ENCODE measurements at regions not wholly inside any gene's neighbourhood (a gene's known extent, or its start where the extent isn't known, plus 50 kb on each side); places are given as distances from the start of the nearest gene placed in this dataset.

DNA sequence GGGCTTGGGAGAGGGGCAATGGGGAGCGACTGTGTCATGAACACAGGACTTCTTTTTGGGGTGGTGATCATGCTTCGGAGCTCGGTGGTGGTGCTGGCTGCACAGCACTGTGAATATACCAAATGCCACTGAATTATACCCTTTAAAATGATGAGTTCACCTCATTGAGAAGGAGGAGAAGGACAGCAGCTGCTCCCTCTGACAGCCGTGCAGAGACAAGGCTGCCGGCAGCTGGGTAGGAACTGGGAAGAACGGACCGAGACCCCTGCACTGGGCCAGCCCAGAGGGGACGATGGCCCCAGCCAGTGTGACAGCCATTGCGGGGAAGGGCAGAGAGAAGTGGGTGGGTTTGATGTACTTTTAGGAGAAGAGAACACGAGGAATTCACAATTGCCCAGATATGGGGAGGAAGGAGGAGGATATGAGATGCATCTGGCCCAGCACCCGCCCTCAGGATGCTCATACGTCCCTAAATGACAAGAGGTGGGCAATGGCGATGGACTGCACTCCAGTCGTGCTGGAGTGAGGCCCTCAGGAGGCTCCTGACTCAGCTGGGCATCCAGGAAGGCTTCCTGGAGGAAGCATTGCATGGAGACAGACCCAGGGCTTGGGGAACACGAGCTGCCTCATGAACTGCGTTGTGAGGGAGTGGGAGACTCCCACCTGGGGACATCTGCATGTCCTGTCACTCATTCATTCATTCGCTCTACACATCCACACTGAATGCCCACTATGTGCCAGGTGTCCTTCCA, 64.3 kb upstream of the C14orf180 start:
- no peak for DNase-seq (ENCODE audit: low spot score)
- Histone ChIP-seq H3K4me1 (ENCODE audit: control insufficient read depth in 4 of 4, insufficient read depth in 4 of 4, low read length in 3 of 4) (no peaks in the 10 kb centered on the region), H3K9ac (ENCODE audit: low read depth in 1 of 2, low read length in 2 of 2) (no peak overlapping the region), H3K27ac (ENCODE audit: low read depth in 1 of 2, low read length in 2 of 2) (no peak overlapping the region), H3K36me3 (ENCODE audit: control insufficient read depth in 4 of 4, insufficient read depth in 3 of 4, low read depth in 1 of 4, low read length in 3 of 4) (no peaks in the 10 kb centered on the region), H3K9me3 (ENCODE audit: control insufficient read depth in 4 of 4, low read length in 3 of 4) (peaks cover 2 to 7% (median 5%) of the 10 kb centered on the region in 4 donors), H3K4me3 (ENCODE audit: low read depth in 1 of 3, low read length in 3 of 3) (no peak overlapping the region), H3K27me3 (ENCODE audit: control insufficient read depth in 4 of 4, insufficient read depth in 4 of 4, low read length in 3 of 4) (peaks cover 0 to 6% (median 1%) of the 10 kb centered on the region in 4 donors)
- no peak for TF ChIP-seq FOXA1 (IDR thresholded peaks at IDR 0.05)
- no peak for TF ChIP-seq CTCF (IDR thresholded peaks at IDR 0.05; ENCODE audit: low read depth, low read length, missing input control)
- TF ChIP-seq HNF4A (conservative IDR thresholded peaks at IDR 0.05), result no peak
- TF ChIP-seq HNF4G (IDR thresholded peaks at IDR 0.05), result no peak
- TF ChIP-seq NR2F2 (IDR thresholded peaks at IDR 0.05), result no peak
- no peak for TF ChIP-seq EGR1 (IDR thresholded peaks at IDR 0.05; ENCODE audit: low read depth in 2 of 2)
- 79% methylated on average over 17 of the region's 17 CpGs for WGBS

GRCh38 chr14:104515811-104516780, 63.5 kb upstream of the C14orf180 start:
- Histone ChIP-seq H3K4me3 (ENCODE audit: low read depth in 1 of 3, low read length in 3 of 3) (no peak overlapping the region), H3K27me3 (ENCODE audit: control insufficient read depth in 4 of 4, insufficient read depth in 4 of 4, low read length in 3 of 4) (peaks cover 0 to 6% (median 1%) of the 10 kb centered on the region in 4 donors), H3K27ac (ENCODE audit: low read depth in 1 of 2, low read length in 2 of 2) (no peak overlapping the region), H3K9ac (ENCODE audit: low read depth in 1 of 2, low read length in 2 of 2) (no peak overlapping the region), H3K36me3 (ENCODE audit: control insufficient read depth in 4 of 4, insufficient read depth in 3 of 4, low read depth in 1 of 4, low read length in 3 of 4) (no peaks in the 10 kb centered on the region), H3K4me1 (ENCODE audit: control insufficient read depth in 4 of 4, insufficient read depth in 4 of 4, low read length in 3 of 4) (no peaks in the 10 kb centered on the region), H3K9me3 (ENCODE audit: control insufficient read depth in 4 of 4, low read length in 3 of 4) (peaks cover 2 to 7% (median 5%) of the 10 kb centered on the region in 4 donors)
- TF ChIP-seq GABPA (IDR thresholded peaks at IDR 0.05 in 1 of 2, conservative IDR thresholded peaks at IDR 0.05 in 1 of 2) (no peak), YY1 (IDR thresholded peaks at IDR 0.05) (no peak), RAD21 (IDR thresholded peaks at IDR 0.05) (no peak), CTCF (IDR thresholded peaks at IDR 0.05; ENCODE audit: low read depth, low read length, missing input control) (no peak), HNF4A (conservative IDR thresholded peaks at IDR 0.05) (no peak), ZBTB33 (IDR thresholded peaks at IDR 0.05) (no peak), SP1 (IDR thresholded peaks at IDR 0.05) (no peak), ATF3 (IDR thresholded peaks at IDR 0.05) (no peak), HNF4G (IDR thresholded peaks at IDR 0.05) (no peak), EGR1 (IDR thresholded peaks at IDR 0.05; ENCODE audit: low read depth in 2 of 2) (no peak)
- TF ChIP-seq, protein P1, sequence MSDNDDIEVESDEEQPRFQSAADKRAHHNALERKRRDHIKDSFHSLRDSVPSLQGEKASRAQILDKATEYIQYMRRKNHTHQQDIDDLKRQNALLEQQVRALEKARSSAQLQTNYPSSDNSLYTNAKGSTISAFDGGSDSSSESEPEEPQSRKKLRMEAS (IDR thresholded peaks at IDR 0.05), result no peak
- 85% methylated on average over 23 of the region's 23 CpGs for WGBS
- DNase-seq (ENCODE audit: low spot score), result no peak
